PC-3 (cell line): ENCODE measurements at regions not wholly inside any gene's neighbourhood (a gene's known extent, or its start where the extent isn't known, plus 50 kb on each side); places are given as distances from the start of the nearest gene placed in this dataset.

Source experiments
- EZH2 ChIP-seq: fragments of 300-600 bp; sonication (generic); IDR thresholded peaks from one replicate; pipeline ENCODE4 v1.6.1; 2017; ENCODE audit warnings: antibody characterized with exemption, mild to moderate bottlenecking, low read length; ENCODE audit not compliant: unreplicated experiment
- TF ChIP-seq, protein P1 (sequence below): fragments of 300-600 bp; sonication (generic); conservative IDR thresholded peaks from 2 replicates; pipeline ENCODE4 v1.5.1; 2017; ENCODE audit warnings: antibody characterized with exemption, low read depth, mild to moderate bottlenecking, low read length

DNA sequence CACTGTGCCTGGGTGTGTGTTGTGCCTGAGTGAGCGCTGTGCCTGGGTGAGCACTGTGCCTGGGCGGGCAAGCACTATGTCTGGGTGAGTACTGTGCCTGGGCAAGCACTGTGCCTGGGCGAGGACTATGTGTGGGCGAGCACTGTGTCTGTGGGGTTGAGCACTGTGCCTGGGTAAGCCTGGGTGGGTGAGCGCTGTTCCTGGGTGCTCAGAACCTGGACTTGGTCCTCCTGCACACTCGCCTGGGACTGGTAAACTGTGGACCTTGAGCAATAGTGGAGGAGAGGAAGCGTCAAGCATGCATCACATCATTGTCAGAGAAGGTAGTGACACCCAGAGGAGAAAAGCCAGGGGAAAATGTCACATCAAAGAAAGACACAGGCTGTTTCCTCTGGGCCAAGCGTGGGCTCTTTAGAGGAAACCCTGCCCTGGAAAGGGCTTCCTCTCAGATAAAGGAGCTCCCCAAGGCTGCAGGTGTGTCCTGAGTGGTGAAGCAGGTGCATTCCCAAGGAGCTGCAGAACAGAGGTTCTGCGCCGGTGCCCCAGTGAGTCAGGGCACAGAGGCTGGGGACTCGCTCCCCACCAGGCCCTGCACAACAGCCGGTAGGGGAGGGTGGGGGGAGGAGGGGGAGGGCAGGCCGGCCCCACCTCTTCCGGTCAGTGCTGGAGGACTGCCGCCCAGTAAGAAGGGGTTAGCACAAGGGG is 141.2 kb downstream of the TEX29 start:
- TF ChIP-seq, protein P1, sequence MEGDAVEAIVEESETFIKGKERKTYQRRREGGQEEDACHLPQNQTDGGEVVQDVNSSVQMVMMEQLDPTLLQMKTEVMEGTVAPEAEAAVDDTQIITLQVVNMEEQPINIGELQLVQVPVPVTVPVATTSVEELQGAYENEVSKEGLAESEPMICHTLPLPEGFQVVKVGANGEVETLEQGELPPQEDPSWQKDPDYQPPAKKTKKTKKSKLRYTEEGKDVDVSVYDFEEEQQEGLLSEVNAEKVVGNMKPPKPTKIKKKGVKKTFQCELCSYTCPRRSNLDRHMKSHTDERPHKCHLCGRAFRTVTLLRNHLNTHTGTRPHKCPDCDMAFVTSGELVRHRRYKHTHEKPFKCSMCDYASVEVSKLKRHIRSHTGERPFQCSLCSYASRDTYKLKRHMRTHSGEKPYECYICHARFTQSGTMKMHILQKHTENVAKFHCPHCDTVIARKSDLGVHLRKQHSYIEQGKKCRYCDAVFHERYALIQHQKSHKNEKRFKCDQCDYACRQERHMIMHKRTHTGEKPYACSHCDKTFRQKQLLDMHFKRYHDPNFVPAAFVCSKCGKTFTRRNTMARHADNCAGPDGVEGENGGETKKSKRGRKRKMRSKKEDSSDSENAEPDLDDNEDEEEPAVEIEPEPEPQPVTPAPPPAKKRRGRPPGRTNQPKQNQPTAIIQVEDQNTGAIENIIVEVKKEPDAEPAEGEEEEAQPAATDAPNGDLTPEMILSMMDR = no peak
- no peak for TF ChIP-seq EZH2
